Upper lobe of left lung (tissue), 4 donors: ENCODE measurements at regions not wholly inside any gene's neighbourhood (a gene's known extent, or its start where the extent isn't known, plus 50 kb on each side); places are given as distances from the start of the nearest gene placed in this dataset.
"Not testable (repeated sequence)": the region's sequence is repeated elsewhere in the genome, so short reads cannot be mapped to it uniquely, and the experiment has no call there.

ENCODE experiments used
- CTCF ChIP-seq, 6 experiments: fragments of 450-650 bp in 4 of 6; fragments of 200-600 bp in 2 of 6; sonication (generic) in 2 of 6; IDR thresholded peaks; one replicate each; pipeline ENCODE4 v1.5.1; 2016 to 2019; ENCODE audit warnings: antibody characterized with exemption in 6 of 6
- EP300 ChIP-seq, 4 donors: sonication (generic); formaldehyde crosslinking; IDR thresholded peaks; one replicate each; pipeline ENCODE4 v1.5.1; 2017; ENCODE audit warnings: antibody characterized with exemption in 4 of 4, control low read depth in 2 of 4
- POLR2AphosphoS5 ChIP-seq, 2 donors: sonication (generic); formaldehyde crosslinking; IDR thresholded peaks; one replicate each; pipeline ENCODE4 v1.5.1; 2017; ENCODE audit warnings: antibody characterized with exemption in 2 of 2

- TF ChIP-seq EP300, CTCF, POLR2AphosphoS5 (IDR thresholded peaks at IDR 0.05): not testable (repeated sequence)
These were observed 1294.2 kb downstream of the RPIA start for GRCh38 chr2:89985650-89986049.
